NB4 (cell line): ENCODE measurements at regions not wholly inside any gene's neighbourhood (a gene's known extent, or its start where the extent isn't known, plus 50 kb on each side); places are given as distances from the start of the nearest gene placed in this dataset.

ENCODE experiments used
- MYC ChIP-seq: IDR thresholded peaks from 2 replicates; pipeline ENCODE4 v1.6.1; 2011; ENCODE audit warnings: low read depth, low read length
- POLR2A ChIP-seq: IDR thresholded peaks from 2 replicates; pipeline ENCODE4 v1.6.1; 2011; ENCODE audit warnings: mild to moderate bottlenecking; ENCODE audit not compliant: insufficient read length; ENCODE audit errors: extremely low read depth
- TF ChIP-seq, protein P1 (sequence below): IDR thresholded peaks from one replicate; pipeline ENCODE4 v1.5.1; 2012; ENCODE audit warnings: low read depth, low read length

GRCh38 chr21:43274946-43275310, 106.1 kb downstream of the CRYAA start:
- TF ChIP-seq, protein P1, sequence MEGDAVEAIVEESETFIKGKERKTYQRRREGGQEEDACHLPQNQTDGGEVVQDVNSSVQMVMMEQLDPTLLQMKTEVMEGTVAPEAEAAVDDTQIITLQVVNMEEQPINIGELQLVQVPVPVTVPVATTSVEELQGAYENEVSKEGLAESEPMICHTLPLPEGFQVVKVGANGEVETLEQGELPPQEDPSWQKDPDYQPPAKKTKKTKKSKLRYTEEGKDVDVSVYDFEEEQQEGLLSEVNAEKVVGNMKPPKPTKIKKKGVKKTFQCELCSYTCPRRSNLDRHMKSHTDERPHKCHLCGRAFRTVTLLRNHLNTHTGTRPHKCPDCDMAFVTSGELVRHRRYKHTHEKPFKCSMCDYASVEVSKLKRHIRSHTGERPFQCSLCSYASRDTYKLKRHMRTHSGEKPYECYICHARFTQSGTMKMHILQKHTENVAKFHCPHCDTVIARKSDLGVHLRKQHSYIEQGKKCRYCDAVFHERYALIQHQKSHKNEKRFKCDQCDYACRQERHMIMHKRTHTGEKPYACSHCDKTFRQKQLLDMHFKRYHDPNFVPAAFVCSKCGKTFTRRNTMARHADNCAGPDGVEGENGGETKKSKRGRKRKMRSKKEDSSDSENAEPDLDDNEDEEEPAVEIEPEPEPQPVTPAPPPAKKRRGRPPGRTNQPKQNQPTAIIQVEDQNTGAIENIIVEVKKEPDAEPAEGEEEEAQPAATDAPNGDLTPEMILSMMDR, result no peak
- no peak for TF ChIP-seq POLR2A
- TF ChIP-seq MYC, result no peak
